ENCODE measurements at regions not wholly inside any gene's neighbourhood (a gene's known extent, or its start where the extent isn't known, plus 50 kb on each side); places are given as distances from the start of the nearest gene placed in this dataset.

GRCh38 chrX:16474511-16474910 is 175.4 kb upstream of the S100G start:
- no peak for DNase-seq
- in situ Hi-C loops (cut with HindIII; ENCODE audit: low pct_ligation_motif_present, low pct_unique_long_range_greater_than_20kb, low sequenced_read_pairs): no loop called here

- in situ Hi-C loops (cut with HindIII; ENCODE audit: low pct_ligation_motif_present, low pct_unique_long_range_greater_than_20kb, low sequenced_read_pairs): no loop called here
- DNase-seq: no peak
Observed at GRCh38 chrX:16476009-16476408, 173.9 kb upstream of the S100G start.

GRCh38 chrX:16476692-16477091 is 173.3 kb upstream of the S100G start:
- in situ Hi-C loops (cut with HindIII; ENCODE audit: low pct_ligation_motif_present, low pct_unique_long_range_greater_than_20kb, low sequenced_read_pairs): no loop called here
- no peak for DNase-seq

- in situ Hi-C loops (cut with HindIII; ENCODE audit: low pct_ligation_motif_present, low pct_unique_long_range_greater_than_20kb, low sequenced_read_pairs): no loop called here
- DNase-seq: peak; percentile 25
Observed at GRCh38 chrX:16479206-16479869, 170.6 kb upstream of the S100G start.

- in situ Hi-C loops (cut with HindIII; ENCODE audit: low pct_ligation_motif_present, low pct_unique_long_range_greater_than_20kb, low sequenced_read_pairs): no loop called here
- no peak for DNase-seq
Observed at GRCh38 chrX:16480049-16480448, 169.9 kb upstream of the S100G start.

- peak; percentile 60 for DNase-seq
Observed at GRCh38 chrX:16484338-16484737, 165.6 kb upstream of the S100G start.

GRCh38 chrX:16487620-16488385 is 162.2 kb upstream of the S100G start:
- in situ Hi-C loops (cut with HindIII; ENCODE audit: low pct_ligation_motif_present, low pct_unique_long_range_greater_than_20kb, low sequenced_read_pairs): no loop called here

More at GRCh38 chrX:16484338-16484737, 165.6 kb upstream of the S100G start:
- in situ Hi-C loops (cut with HindIII; ENCODE audit: low pct_ligation_motif_present, low pct_unique_long_range_greater_than_20kb, low sequenced_read_pairs): no loop called here

GRCh38 chrX:16488959-16489358 is 161.0 kb upstream of the S100G start:
- DNase-seq: no peak
- in situ Hi-C loops (cut with HindIII; ENCODE audit: low pct_ligation_motif_present, low pct_unique_long_range_greater_than_20kb, low sequenced_read_pairs): no loop called here

More at GRCh38 chrX:16487620-16488385, 162.2 kb upstream of the S100G start:
- DNase-seq: no peak

- in situ Hi-C loops (cut with HindIII; ENCODE audit: low pct_ligation_motif_present, low pct_unique_long_range_greater_than_20kb, low sequenced_read_pairs): no loop called here
- no peak for DNase-seq
Observed at GRCh38 chrX:16491461-16491860, 158.5 kb upstream of the S100G start.

GRCh38 chrX:16496175-16496574 is 153.8 kb upstream of the S100G start:
- in situ Hi-C loops (cut with HindIII; ENCODE audit: low pct_ligation_motif_present, low pct_unique_long_range_greater_than_20kb, low sequenced_read_pairs): no loop called here
- DNase-seq: no peak

GRCh38 chrX:16511796-16512776 is 137.9 kb upstream of the S100G start:
- no peak for DNase-seq
- in situ Hi-C loops (cut with HindIII; ENCODE audit: low pct_ligation_motif_present, low pct_unique_long_range_greater_than_20kb, low sequenced_read_pairs): no loop called here

GRCh38 chrX:16516232-16516876 is 133.6 kb upstream of the S100G start:
- DNase-seq: no peak
- in situ Hi-C loops (cut with HindIII; ENCODE audit: low pct_ligation_motif_present, low pct_unique_long_range_greater_than_20kb, low sequenced_read_pairs): no loop called here

- no peak for DNase-seq
- in situ Hi-C loops (cut with HindIII; ENCODE audit: low pct_ligation_motif_present, low pct_unique_long_range_greater_than_20kb, low sequenced_read_pairs): no loop called here
Observed at GRCh38 chrX:16517039-16517605, 132.8 kb upstream of the S100G start.

- no peak for DNase-seq
- in situ Hi-C loops (cut with HindIII; ENCODE audit: low pct_ligation_motif_present, low pct_unique_long_range_greater_than_20kb, low sequenced_read_pairs): no loop called here
Observed at GRCh38 chrX:16518131-16518530, 131.8 kb upstream of the S100G start.

GRCh38 chrX:16524316-16524715 is 125.6 kb upstream of the S100G start:
- DNase-seq: no peak
- in situ Hi-C loops (cut with HindIII; ENCODE audit: low pct_ligation_motif_present, low pct_unique_long_range_greater_than_20kb, low sequenced_read_pairs): no loop called here

GRCh38 chrX:16526003-16526402 is 124.0 kb upstream of the S100G start:
- in situ Hi-C loops (cut with HindIII; ENCODE audit: low pct_ligation_motif_present, low pct_unique_long_range_greater_than_20kb, low sequenced_read_pairs): no loop called here
- DNase-seq: no peak

- no peak for DNase-seq
- in situ Hi-C loops (cut with HindIII; ENCODE audit: low pct_ligation_motif_present, low pct_unique_long_range_greater_than_20kb, low sequenced_read_pairs): no loop called here
Observed at GRCh38 chrX:16528620-16529019, 121.3 kb upstream of the S100G start.

All from ACHN (cell line).